ENCODE measurements at regions not wholly inside any gene's neighbourhood (a gene's known extent, or its start where the extent isn't known, plus 50 kb on each side); places are given as distances from the start of the nearest gene placed in this dataset.

DNA sequence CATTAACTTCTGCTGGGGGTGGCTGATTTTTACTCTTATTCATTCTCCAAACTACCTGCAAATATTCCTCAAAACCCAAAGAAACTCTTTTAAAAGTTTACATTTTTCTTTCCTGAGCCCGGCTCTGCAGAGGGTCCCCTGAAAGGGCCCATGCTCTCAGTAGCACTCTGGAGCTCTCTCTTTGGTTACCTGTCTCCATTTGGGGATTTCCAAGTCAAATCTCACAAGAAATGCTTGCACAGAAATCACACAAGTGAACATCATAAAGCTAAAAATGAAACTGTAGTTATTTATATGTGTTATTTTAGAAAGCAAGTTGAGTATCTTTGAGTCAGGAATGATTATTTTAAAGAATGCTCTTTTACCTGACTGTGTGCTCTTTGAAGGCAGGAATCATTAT, 174.5 kb upstream of the PLXNA2 start:
- TF ChIP-seq, protein P1, sequence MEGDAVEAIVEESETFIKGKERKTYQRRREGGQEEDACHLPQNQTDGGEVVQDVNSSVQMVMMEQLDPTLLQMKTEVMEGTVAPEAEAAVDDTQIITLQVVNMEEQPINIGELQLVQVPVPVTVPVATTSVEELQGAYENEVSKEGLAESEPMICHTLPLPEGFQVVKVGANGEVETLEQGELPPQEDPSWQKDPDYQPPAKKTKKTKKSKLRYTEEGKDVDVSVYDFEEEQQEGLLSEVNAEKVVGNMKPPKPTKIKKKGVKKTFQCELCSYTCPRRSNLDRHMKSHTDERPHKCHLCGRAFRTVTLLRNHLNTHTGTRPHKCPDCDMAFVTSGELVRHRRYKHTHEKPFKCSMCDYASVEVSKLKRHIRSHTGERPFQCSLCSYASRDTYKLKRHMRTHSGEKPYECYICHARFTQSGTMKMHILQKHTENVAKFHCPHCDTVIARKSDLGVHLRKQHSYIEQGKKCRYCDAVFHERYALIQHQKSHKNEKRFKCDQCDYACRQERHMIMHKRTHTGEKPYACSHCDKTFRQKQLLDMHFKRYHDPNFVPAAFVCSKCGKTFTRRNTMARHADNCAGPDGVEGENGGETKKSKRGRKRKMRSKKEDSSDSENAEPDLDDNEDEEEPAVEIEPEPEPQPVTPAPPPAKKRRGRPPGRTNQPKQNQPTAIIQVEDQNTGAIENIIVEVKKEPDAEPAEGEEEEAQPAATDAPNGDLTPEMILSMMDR (IDR thresholded peaks at IDR 0.05): no peak
- no peak for TF ChIP-seq ZFX (IDR thresholded peaks at IDR 0.05; ENCODE audit: borderline replicate concordance)
